ENCODE measurements at regions not wholly inside any gene's neighbourhood (a gene's known extent, or its start where the extent isn't known, plus 50 kb on each side); places are given as distances from the start of the nearest gene placed in this dataset.

GRCh38 chr13:34868733-34869132, 73.3 kb upstream of the NBEA start:
- no peak overlapping the region for H2AFZ ChIP-seq (ENCODE audit: low read length)
- DNase-seq (ENCODE audit: low spot score), result no peak
- no peak overlapping the region for H3K9ac ChIP-seq (ENCODE audit: low read depth, low read length, poor library complexity)
- no peak overlapping the region for H2BK120ac ChIP-seq (ENCODE audit: low read depth, low read length)
- no peak overlapping the region for H2BK15ac ChIP-seq (ENCODE audit: low read length)
- H2BK5ac ChIP-seq (ENCODE audit: low read length), result no peak overlapping the region
- H3K79me1 ChIP-seq (ENCODE audit: low read depth, low read length), result no peaks in the 10 kb centered on the region
- H3K4me3 ChIP-seq (ENCODE audit: low read length in 2 of 2), result no peak overlapping the region
- no peak overlapping the region for H3K27ac ChIP-seq (replicated peaks; ENCODE audit: low read length)
- H3K4me2 ChIP-seq (ENCODE audit: insufficient read depth, low read length, poor library complexity, severe bottlenecking), result no peak overlapping the region
- H3K36me3 ChIP-seq (replicated peaks in 1 of 2; ENCODE audit: control insufficient read depth in 2 of 2, insufficient read depth in 2 of 2, low read length in 2 of 2), result no peaks in the 10 kb centered on the region
- no peak overlapping the region for H3K23ac ChIP-seq (ENCODE audit: low read depth, low read length, poor library complexity)
- H3K4ac ChIP-seq (ENCODE audit: low read length), result no peak overlapping the region
- H3K9me3 ChIP-seq (replicated peaks in 1 of 2; ENCODE audit: control insufficient read depth in 2 of 2, insufficient read depth in 1 of 2, low read depth in 1 of 2, low read length in 2 of 2), result no peaks in the 10 kb centered on the region
- no peak overlapping the region for H3K18ac ChIP-seq (ENCODE audit: low read length)
- no peaks in the 10 kb centered on the region for H3K27me3 ChIP-seq (ENCODE audit: control insufficient read depth in 3 of 3, insufficient read depth in 3 of 3, low read depth in 1 of 3, low read length in 3 of 3)
- no peak overlapping the region for H2BK12ac ChIP-seq (ENCODE audit: low read length)
- H2AK5ac ChIP-seq (ENCODE audit: low read depth, low read length), result no peak overlapping the region
- WGBS, 2 donors (ENCODE audit: extremely low coverage in 2 of 2, insufficient read length in 2 of 2, insufficient replicate concordance in 1 of 2), result no CpG with 5 or more reads among the region's 2 CpGs
- H3K14ac ChIP-seq (ENCODE audit: low read length), result no peak overlapping the region
- no peak overlapping the region for H4K8ac ChIP-seq (ENCODE audit: low read depth, low read length)
- no peak overlapping the region for H4K91ac ChIP-seq (ENCODE audit: low read depth, low read length, poor library complexity)
- peaks cover 9 to 10% of the 10 kb centered on the region in 2 donors for H3K4me1 ChIP-seq (ENCODE audit: control insufficient read depth in 2 of 2, insufficient read depth in 1 of 2, low read depth in 1 of 2, low read length in 2 of 2)

DNA sequence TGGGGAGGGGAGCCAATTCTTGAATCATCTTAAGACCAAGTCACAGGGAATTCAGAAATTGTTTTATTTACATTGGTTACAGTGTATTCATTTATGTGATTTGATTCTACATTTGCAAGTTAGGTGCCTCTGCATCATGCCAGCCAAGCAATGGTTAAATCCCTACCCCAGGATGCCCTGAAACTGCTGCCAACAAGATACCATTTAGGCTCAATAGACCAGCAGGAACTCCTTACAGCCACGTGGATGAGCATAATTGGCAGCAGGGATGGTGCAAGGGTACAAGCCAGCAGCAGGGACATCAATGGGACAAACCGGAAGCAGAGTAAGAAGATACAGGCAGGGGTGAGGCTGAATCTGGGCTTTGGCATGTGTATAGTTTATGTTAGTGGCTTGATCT, 72.4 kb upstream of the NBEA start:
- Histone ChIP-seq H3K27ac (replicated peaks; ENCODE audit: low read length) (no peak overlapping the region), H3K9me3 (replicated peaks in 1 of 2; ENCODE audit: control insufficient read depth in 2 of 2, insufficient read depth in 1 of 2, low read depth in 1 of 2, low read length in 2 of 2) (no peaks in the 10 kb centered on the region)
- no CpG with 5 or more reads among the region's 2 CpGs for WGBS, 2 donors (ENCODE audit: extremely low coverage in 2 of 2, insufficient read length in 2 of 2, insufficient replicate concordance in 1 of 2)

GRCh38 chr13:34878329-34878728, 63.7 kb upstream of the NBEA start:
- no peaks in the 10 kb centered on the region for H3K9me3 ChIP-seq (replicated peaks in 1 of 2; ENCODE audit: control insufficient read depth in 2 of 2, insufficient read depth in 1 of 2, low read depth in 1 of 2, low read length in 2 of 2)
- H3K36me3 ChIP-seq (replicated peaks in 1 of 2; ENCODE audit: control insufficient read depth in 2 of 2, insufficient read depth in 2 of 2, low read length in 2 of 2), result no peaks in the 10 kb centered on the region
- H3K23ac ChIP-seq (ENCODE audit: low read depth, low read length, poor library complexity), result no peak overlapping the region
- no peak overlapping the region for H3K27ac ChIP-seq (replicated peaks; ENCODE audit: low read length)
- H2BK12ac ChIP-seq (ENCODE audit: low read length), result no peak overlapping the region
- no peak overlapping the region for H2AFZ ChIP-seq (ENCODE audit: low read length)
- no peak overlapping the region for H3K14ac ChIP-seq (ENCODE audit: low read length)
- no peak overlapping the region for H3K9ac ChIP-seq (ENCODE audit: low read depth, low read length, poor library complexity)
- H3K18ac ChIP-seq (ENCODE audit: low read length), result no peak overlapping the region
- no peaks in the 10 kb centered on the region for H3K27me3 ChIP-seq (ENCODE audit: control insufficient read depth in 3 of 3, insufficient read depth in 3 of 3, low read depth in 1 of 3, low read length in 3 of 3)
- H3K4me2 ChIP-seq (ENCODE audit: insufficient read depth, low read length, poor library complexity, severe bottlenecking), result no peak overlapping the region
- H2BK15ac ChIP-seq (ENCODE audit: low read length), result no peak overlapping the region
- H3K4me3 ChIP-seq (ENCODE audit: low read length in 2 of 2), result no peak overlapping the region
- no peak overlapping the region for H4K91ac ChIP-seq (ENCODE audit: low read depth, low read length, poor library complexity)
- H2BK5ac ChIP-seq (ENCODE audit: low read length), result no peak overlapping the region
- no peak overlapping the region for H2AK5ac ChIP-seq (ENCODE audit: low read depth, low read length)
- no peak for DNase-seq (ENCODE audit: low spot score)
- no peaks in the 10 kb centered on the region for H3K4me1 ChIP-seq (ENCODE audit: control insufficient read depth in 2 of 2, insufficient read depth in 1 of 2, low read depth in 1 of 2, low read length in 2 of 2)
- H3K4ac ChIP-seq (ENCODE audit: low read length), result no peak overlapping the region
- H2BK120ac ChIP-seq (ENCODE audit: low read depth, low read length), result no peak overlapping the region
- no peaks in the 10 kb centered on the region for H3K79me1 ChIP-seq (ENCODE audit: low read depth, low read length)
- no peak overlapping the region for H4K8ac ChIP-seq (ENCODE audit: low read depth, low read length)

More for the DNA sequence above, 72.4 kb upstream of the NBEA start:
- H3K36me3 ChIP-seq (replicated peaks in 1 of 2; ENCODE audit: control insufficient read depth in 2 of 2, insufficient read depth in 2 of 2, low read length in 2 of 2), result no peaks in the 10 kb centered on the region
- no peak overlapping the region for H2BK12ac ChIP-seq (ENCODE audit: low read length)
- no peak overlapping the region for H2AFZ ChIP-seq (ENCODE audit: low read length)
- H3K4me1 ChIP-seq (ENCODE audit: control insufficient read depth in 2 of 2, insufficient read depth in 1 of 2, low read depth in 1 of 2, low read length in 2 of 2), result peaks cover 9 to 10% of the 10 kb centered on the region in 2 donors
- H3K27me3 ChIP-seq (ENCODE audit: control insufficient read depth in 3 of 3, insufficient read depth in 3 of 3, low read depth in 1 of 3, low read length in 3 of 3), result no peaks in the 10 kb centered on the region
- no peak overlapping the region for H3K4ac ChIP-seq (ENCODE audit: low read length)
- no peak overlapping the region for H3K9ac ChIP-seq (ENCODE audit: low read depth, low read length, poor library complexity)
- H3K14ac ChIP-seq (ENCODE audit: low read length), result no peak overlapping the region
- H2AK5ac ChIP-seq (ENCODE audit: low read depth, low read length), result no peak overlapping the region
- no peak overlapping the region for H3K23ac ChIP-seq (ENCODE audit: low read depth, low read length, poor library complexity)
- H3K4me3 ChIP-seq (ENCODE audit: low read length in 2 of 2), result no peak overlapping the region
- no peak overlapping the region for H2BK15ac ChIP-seq (ENCODE audit: low read length)
- no peak overlapping the region for H3K18ac ChIP-seq (ENCODE audit: low read length)
- H3K4me2 ChIP-seq (ENCODE audit: insufficient read depth, low read length, poor library complexity, severe bottlenecking), result no peak overlapping the region
- no peak overlapping the region for H4K8ac ChIP-seq (ENCODE audit: low read depth, low read length)
- no peak overlapping the region for H2BK5ac ChIP-seq (ENCODE audit: low read length)
- no peak overlapping the region for H2BK120ac ChIP-seq (ENCODE audit: low read depth, low read length)
- H4K91ac ChIP-seq (ENCODE audit: low read depth, low read length, poor library complexity), result no peak overlapping the region
- H3K79me1 ChIP-seq (ENCODE audit: low read depth, low read length), result no peaks in the 10 kb centered on the region
- no peak for DNase-seq (ENCODE audit: low spot score)

DNA sequence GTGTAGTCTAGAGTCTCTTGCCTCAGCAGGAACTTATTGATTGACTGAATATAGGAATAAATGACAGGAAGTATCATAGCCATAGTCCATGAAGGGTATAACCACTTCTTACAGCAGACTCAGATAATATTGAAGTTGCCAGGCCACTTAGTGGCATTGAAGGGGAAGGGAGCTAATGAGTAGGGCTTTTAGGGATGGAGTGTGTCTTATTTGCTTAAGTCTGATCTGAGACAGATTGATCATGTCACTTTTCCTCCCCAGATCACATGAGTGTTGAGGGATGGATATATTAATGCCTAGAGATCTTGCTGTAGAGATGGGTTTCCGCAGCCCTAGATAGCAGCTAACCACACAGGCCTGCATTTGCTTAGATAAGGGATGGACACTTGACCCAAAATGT, 62.2 kb upstream of the NBEA start:
- H4K91ac ChIP-seq (ENCODE audit: low read depth, low read length, poor library complexity), result no peak overlapping the region
- no peak overlapping the region for H3K4me3 ChIP-seq (ENCODE audit: low read length in 2 of 2)
- H3K18ac ChIP-seq (ENCODE audit: low read length), result no peak overlapping the region
- H2BK12ac ChIP-seq (ENCODE audit: low read length), result no peak overlapping the region
- no peaks in the 10 kb centered on the region for H3K27me3 ChIP-seq (ENCODE audit: control insufficient read depth in 3 of 3, insufficient read depth in 3 of 3, low read depth in 1 of 3, low read length in 3 of 3)
- H3K4me2 ChIP-seq (ENCODE audit: insufficient read depth, low read length, poor library complexity, severe bottlenecking), result no peak overlapping the region
- H3K79me1 ChIP-seq (ENCODE audit: low read depth, low read length), result no peaks in the 10 kb centered on the region
- H3K4ac ChIP-seq (ENCODE audit: low read length), result no peak overlapping the region
- no CpG with 5 or more reads among the region's 1 CpG for WGBS, 2 donors (ENCODE audit: extremely low coverage in 2 of 2, insufficient read length in 2 of 2, insufficient replicate concordance in 1 of 2)
- no peak overlapping the region for H3K23ac ChIP-seq (ENCODE audit: low read depth, low read length, poor library complexity)
- no peak overlapping the region for H2AFZ ChIP-seq (ENCODE audit: low read length)
- no peaks in the 10 kb centered on the region for H3K9me3 ChIP-seq (replicated peaks in 1 of 2; ENCODE audit: control insufficient read depth in 2 of 2, insufficient read depth in 1 of 2, low read depth in 1 of 2, low read length in 2 of 2)
- H2BK15ac ChIP-seq (ENCODE audit: low read length), result no peak overlapping the region
- no peak overlapping the region for H2AK5ac ChIP-seq (ENCODE audit: low read depth, low read length)
- no peak overlapping the region for H4K8ac ChIP-seq (ENCODE audit: low read depth, low read length)
- DNase-seq (ENCODE audit: low spot score), result no peak
- no peaks in the 10 kb centered on the region for H3K36me3 ChIP-seq (replicated peaks in 1 of 2; ENCODE audit: control insufficient read depth in 2 of 2, insufficient read depth in 2 of 2, low read length in 2 of 2)
- no peak overlapping the region for H3K14ac ChIP-seq (ENCODE audit: low read length)
- H2BK5ac ChIP-seq (ENCODE audit: low read length), result no peak overlapping the region
- no peaks in the 10 kb centered on the region for H3K4me1 ChIP-seq (ENCODE audit: control insufficient read depth in 2 of 2, insufficient read depth in 1 of 2, low read depth in 1 of 2, low read length in 2 of 2)
- no peak overlapping the region for H3K9ac ChIP-seq (ENCODE audit: low read depth, low read length, poor library complexity)
- H2BK120ac ChIP-seq (ENCODE audit: low read depth, low read length), result no peak overlapping the region
- H3K27ac ChIP-seq (replicated peaks; ENCODE audit: low read length), result no peak overlapping the region

Measured in neuronal stem cell (in vitro differentiated cells).